ENCODE measurements at regions not wholly inside any gene's neighbourhood (a gene's known extent, or its start where the extent isn't known, plus 50 kb on each side); places are given as distances from the start of the nearest gene placed in this dataset.
A peak's percentile ranks its signal among the peaks of the same experiment; 100 is the strongest.
"Not testable (repeated sequence)": the region's sequence is repeated elsewhere in the genome, so short reads cannot be mapped to it uniquely, and the experiment has no call there.

DNA sequence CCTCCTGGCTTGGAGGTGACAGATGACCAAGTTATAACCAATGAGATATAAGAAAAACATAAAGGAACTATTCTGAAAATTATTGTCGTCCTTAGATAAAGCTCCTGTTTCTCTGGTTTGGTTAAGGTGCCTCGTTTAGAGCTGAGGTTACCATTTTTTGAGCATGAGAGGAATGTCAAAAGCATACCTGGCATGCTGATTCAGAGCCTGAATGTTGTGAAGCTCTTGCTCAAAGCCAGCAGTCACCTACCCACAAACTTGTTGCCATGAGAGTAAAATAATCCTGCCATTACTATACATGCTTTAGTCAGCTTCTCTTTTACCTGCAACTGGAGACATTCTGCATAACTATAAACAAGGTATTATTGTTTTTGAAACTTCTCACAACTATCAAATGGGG lies 1116.2 kb downstream of the DIAPH3 start:
- no peaks in the 10 kb centered on the region for H3K9me3 Mint-ChIP-seq (ENCODE audit: unreplicated experiment)
- Histone ChIP-seq H3K4me2 (ENCODE audit: low read length) (no peak overlapping the region), H4K20me1 (ENCODE audit: insufficient read depth, low read length) (no peaks in the 10 kb centered on the region), H3K9ac (ENCODE audit: low read length) (no peak overlapping the region), H2AFZ (ENCODE audit: low read depth, low read length) (no peak overlapping the region), H3K4me1 (ENCODE audit: insufficient read depth, low read length) (no peaks in the 10 kb centered on the region), H3K27me3 (ENCODE audit: insufficient read depth, low read length) (no peaks in the 10 kb centered on the region), H3K79me2 (ENCODE audit: insufficient read depth, low read length) (no peaks in the 10 kb centered on the region), H3K27ac (ENCODE audit: low read depth, low read length) (no peak overlapping the region), H3K36me3 (ENCODE audit: insufficient read depth, low read length) (no peaks in the 10 kb centered on the region), H3K9me3 (ENCODE audit: insufficient read depth, low read depth, low read length) (no peaks in the 10 kb centered on the region), H3K4me3 (ENCODE audit: insufficient read depth, low read depth, low read length) (no peak overlapping the region)
- no peaks in the 10 kb centered on the region for H3K27me3 Mint-ChIP-seq (ENCODE audit: low read depth, unreplicated experiment)
- no peak overlapping the region for H3K4me3 Mint-ChIP-seq (ENCODE audit: unreplicated experiment)
- FAIRE-seq (no peak), DNase-seq (ENCODE audit: low read depth) (peak; percentile 23)
- no peak overlapping the region for H3K27ac Mint-ChIP-seq (ENCODE audit: unreplicated experiment)
- peaks cover 2% of the 10 kb centered on the region for H3K4me1 Mint-ChIP-seq (ENCODE audit: low read depth, unreplicated experiment)
- H3K36me3 Mint-ChIP-seq (ENCODE audit: low read depth, unreplicated experiment), result no peaks in the 10 kb centered on the region
- no peak for TF ChIP-seq EZH2 (IDR thresholded peaks at IDR 0.05; ENCODE audit: insufficient read depth, low read length)
- TF ChIP-seq, protein P1, sequence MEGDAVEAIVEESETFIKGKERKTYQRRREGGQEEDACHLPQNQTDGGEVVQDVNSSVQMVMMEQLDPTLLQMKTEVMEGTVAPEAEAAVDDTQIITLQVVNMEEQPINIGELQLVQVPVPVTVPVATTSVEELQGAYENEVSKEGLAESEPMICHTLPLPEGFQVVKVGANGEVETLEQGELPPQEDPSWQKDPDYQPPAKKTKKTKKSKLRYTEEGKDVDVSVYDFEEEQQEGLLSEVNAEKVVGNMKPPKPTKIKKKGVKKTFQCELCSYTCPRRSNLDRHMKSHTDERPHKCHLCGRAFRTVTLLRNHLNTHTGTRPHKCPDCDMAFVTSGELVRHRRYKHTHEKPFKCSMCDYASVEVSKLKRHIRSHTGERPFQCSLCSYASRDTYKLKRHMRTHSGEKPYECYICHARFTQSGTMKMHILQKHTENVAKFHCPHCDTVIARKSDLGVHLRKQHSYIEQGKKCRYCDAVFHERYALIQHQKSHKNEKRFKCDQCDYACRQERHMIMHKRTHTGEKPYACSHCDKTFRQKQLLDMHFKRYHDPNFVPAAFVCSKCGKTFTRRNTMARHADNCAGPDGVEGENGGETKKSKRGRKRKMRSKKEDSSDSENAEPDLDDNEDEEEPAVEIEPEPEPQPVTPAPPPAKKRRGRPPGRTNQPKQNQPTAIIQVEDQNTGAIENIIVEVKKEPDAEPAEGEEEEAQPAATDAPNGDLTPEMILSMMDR (IDR thresholded peaks at IDR 0.05; ENCODE audit: insufficient read depth, low read depth, low read length), result no peak

DNA sequence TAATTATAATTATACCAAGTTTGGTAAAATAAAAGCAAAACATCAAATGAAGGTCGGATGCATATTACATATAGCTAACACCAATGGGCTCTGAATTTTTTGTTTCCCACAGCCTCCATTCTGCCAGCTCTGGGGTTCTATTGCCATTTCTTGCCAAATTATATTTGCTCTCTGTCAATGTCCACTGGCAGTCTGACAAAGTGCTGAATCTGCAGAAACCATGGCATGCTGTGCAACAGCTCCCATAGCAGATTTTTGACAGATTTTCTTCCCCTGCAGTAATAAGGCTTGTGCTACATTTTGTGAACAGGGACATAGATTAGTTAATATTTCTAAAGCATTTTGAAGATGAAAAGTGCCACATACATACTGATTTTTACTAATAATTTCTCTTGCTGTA lies 1102.1 kb downstream of the DIAPH3 start:
- no peaks in the 10 kb centered on the region for H4K20me1 ChIP-seq (ENCODE audit: insufficient read depth, low read length)
- no peaks in the 10 kb centered on the region for H3K9me3 Mint-ChIP-seq (ENCODE audit: unreplicated experiment)
- no peak overlapping the region for H3K9ac ChIP-seq (ENCODE audit: low read length)
- H3K9me3 ChIP-seq (ENCODE audit: insufficient read depth, low read depth, low read length), result no peaks in the 10 kb centered on the region
- H3K4me1 ChIP-seq (ENCODE audit: insufficient read depth, low read length), result no peaks in the 10 kb centered on the region
- H3K27ac ChIP-seq (ENCODE audit: low read depth, low read length), result no peak overlapping the region
- H3K36me3 Mint-ChIP-seq (ENCODE audit: low read depth, unreplicated experiment), result no peaks in the 10 kb centered on the region
- H3K4me1 Mint-ChIP-seq (ENCODE audit: low read depth, unreplicated experiment), result no peaks in the 10 kb centered on the region
- H2AFZ ChIP-seq (ENCODE audit: low read depth, low read length), result no peak overlapping the region
- no peak for DNase-seq (ENCODE audit: low read depth)
- no peaks in the 10 kb centered on the region for H3K27me3 ChIP-seq (ENCODE audit: insufficient read depth, low read length)
- H3K4me2 ChIP-seq (ENCODE audit: low read length), result no peak overlapping the region
- H3K27ac Mint-ChIP-seq (ENCODE audit: unreplicated experiment), result no peak overlapping the region
- no peaks in the 10 kb centered on the region for H3K79me2 ChIP-seq (ENCODE audit: insufficient read depth, low read length)
- H3K4me3 Mint-ChIP-seq (ENCODE audit: unreplicated experiment), result no peak overlapping the region
- no peaks in the 10 kb centered on the region for H3K36me3 ChIP-seq (ENCODE audit: insufficient read depth, low read length)
- H3K4me3 ChIP-seq (ENCODE audit: insufficient read depth, low read depth, low read length), result no peak overlapping the region
- no peak for FAIRE-seq
- no peaks in the 10 kb centered on the region for H3K27me3 Mint-ChIP-seq (ENCODE audit: low read depth, unreplicated experiment)
- TF ChIP-seq, protein P1 (IDR thresholded peaks at IDR 0.05; ENCODE audit: insufficient read depth, low read depth, low read length), result no peak
- TF ChIP-seq EZH2 (IDR thresholded peaks at IDR 0.05; ENCODE audit: insufficient read depth, low read length), result no peak

DNA sequence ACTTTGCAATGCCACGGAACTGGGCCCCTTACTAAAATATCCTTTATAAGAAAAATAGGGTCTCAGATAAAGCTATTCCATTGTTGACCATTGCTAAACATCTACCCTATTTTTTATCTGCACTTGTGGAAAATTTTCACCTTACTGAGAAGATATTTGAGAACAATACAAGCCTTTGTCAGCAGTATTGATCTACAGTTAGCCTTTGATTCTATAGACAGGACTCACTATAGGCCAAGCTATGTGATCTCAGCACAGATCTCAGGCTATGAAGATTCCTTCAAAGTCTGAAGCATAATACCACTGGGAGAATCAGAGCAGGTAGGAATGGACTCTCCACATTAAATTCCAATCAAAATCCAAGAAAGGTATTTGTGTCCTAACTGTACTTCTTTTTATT lies 1099.7 kb downstream of the DIAPH3 start:
- no peaks in the 10 kb centered on the region for H3K36me3 Mint-ChIP-seq (ENCODE audit: low read depth, unreplicated experiment)

DNA sequence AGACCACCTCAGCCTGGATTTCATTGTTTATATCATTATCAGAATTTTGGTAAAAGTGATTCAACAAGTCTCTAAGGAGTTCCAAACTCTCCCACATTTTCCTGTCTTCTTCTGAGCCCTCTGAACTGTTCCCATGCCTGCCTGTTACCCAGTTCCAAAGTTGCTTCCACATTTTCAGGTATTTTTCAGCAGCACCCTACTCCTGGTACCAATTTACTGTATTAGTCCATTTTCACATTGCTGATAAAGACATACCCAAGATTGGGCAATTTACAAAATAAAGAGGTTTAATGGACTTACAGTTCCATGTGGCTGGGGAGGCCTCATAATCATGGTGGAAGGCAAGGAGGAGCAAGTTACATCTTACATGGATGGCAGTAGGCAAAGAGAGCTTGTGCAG lies 1087.3 kb downstream of the DIAPH3 start:
- H3K79me2 ChIP-seq (ENCODE audit: insufficient read depth, low read length); H3K4me2 ChIP-seq (ENCODE audit: low read length); H3K4me1 Mint-ChIP-seq (ENCODE audit: low read depth, unreplicated experiment); H3K27ac ChIP-seq (ENCODE audit: low read depth, low read length); H3K27ac Mint-ChIP-seq (ENCODE audit: unreplicated experiment); H3K4me3 ChIP-seq (ENCODE audit: insufficient read depth, low read depth, low read length); H3K9ac ChIP-seq (ENCODE audit: low read length); H3K27me3 Mint-ChIP-seq (ENCODE audit: low read depth, unreplicated experiment); H3K36me3 ChIP-seq (ENCODE audit: insufficient read depth, low read length); H3K27me3 ChIP-seq (ENCODE audit: insufficient read depth, low read length); H4K20me1 ChIP-seq (ENCODE audit: insufficient read depth, low read length); H3K9me3 ChIP-seq (ENCODE audit: insufficient read depth, low read depth, low read length); H2AFZ ChIP-seq (ENCODE audit: low read depth, low read length); H3K4me3 Mint-ChIP-seq (ENCODE audit: unreplicated experiment); FAIRE-seq; H3K36me3 Mint-ChIP-seq (ENCODE audit: low read depth, unreplicated experiment); DNase-seq (ENCODE audit: low read depth); H3K4me1 ChIP-seq (ENCODE audit: insufficient read depth, low read length): not testable (repeated sequence)
- peaks cover 17% of the 10 kb centered on the region for H3K9me3 Mint-ChIP-seq (ENCODE audit: unreplicated experiment)

More for the DNA sequence above, 1099.7 kb downstream of the DIAPH3 start:
- no peaks in the 10 kb centered on the region for H3K9me3 ChIP-seq (ENCODE audit: insufficient read depth, low read depth, low read length)
- no peak overlapping the region for H3K4me2 ChIP-seq (ENCODE audit: low read length)
- no peak for TF ChIP-seq EZH2 (IDR thresholded peaks at IDR 0.05; ENCODE audit: insufficient read depth, low read length)
- TF ChIP-seq, protein P1 (IDR thresholded peaks at IDR 0.05; ENCODE audit: insufficient read depth, low read depth, low read length), result no peak
- H2AFZ ChIP-seq (ENCODE audit: low read depth, low read length), result no peak overlapping the region
- no peak for FAIRE-seq
- H3K4me1 ChIP-seq (ENCODE audit: insufficient read depth, low read length), result no peaks in the 10 kb centered on the region
- Mint-ChIP-seq H3K9me3 (ENCODE audit: unreplicated experiment) (no peaks in the 10 kb centered on the region), H3K27me3 (ENCODE audit: low read depth, unreplicated experiment) (no peaks in the 10 kb centered on the region), H3K4me1 (ENCODE audit: low read depth, unreplicated experiment) (no peaks in the 10 kb centered on the region), H3K27ac (ENCODE audit: unreplicated experiment) (no peak overlapping the region), H3K4me3 (ENCODE audit: unreplicated experiment) (no peak overlapping the region)
- no peaks in the 10 kb centered on the region for H3K27me3 ChIP-seq (ENCODE audit: insufficient read depth, low read length)
- no peaks in the 10 kb centered on the region for H3K36me3 ChIP-seq (ENCODE audit: insufficient read depth, low read length)
- no peak overlapping the region for H3K27ac ChIP-seq (ENCODE audit: low read depth, low read length)
- H3K4me3 ChIP-seq (ENCODE audit: insufficient read depth, low read depth, low read length), result no peak overlapping the region
- no peak for DNase-seq (ENCODE audit: low read depth)
- no peaks in the 10 kb centered on the region for H4K20me1 ChIP-seq (ENCODE audit: insufficient read depth, low read length)
- no peak overlapping the region for H3K9ac ChIP-seq (ENCODE audit: low read length)
- no peaks in the 10 kb centered on the region for H3K79me2 ChIP-seq (ENCODE audit: insufficient read depth, low read length)
